GM04503 (cell line): ENCODE measurements at regions not wholly inside any gene's neighbourhood (a gene's known extent, or its start where the extent isn't known, plus 50 kb on each side); places are given as distances from the start of the nearest gene placed in this dataset.
A peak's percentile ranks its signal among the peaks of the same experiment; 100 is the strongest.
"Not testable (repeated sequence)": the region's sequence is repeated elsewhere in the genome, so short reads cannot be mapped to it uniquely, and the experiment has no call there.

Experiments
- DNase-seq: peaks from one replicate; pipeline ENCODE4 v3.0.0-alpha.2; 2012; ENCODE audit warnings: low read depth

DNA sequence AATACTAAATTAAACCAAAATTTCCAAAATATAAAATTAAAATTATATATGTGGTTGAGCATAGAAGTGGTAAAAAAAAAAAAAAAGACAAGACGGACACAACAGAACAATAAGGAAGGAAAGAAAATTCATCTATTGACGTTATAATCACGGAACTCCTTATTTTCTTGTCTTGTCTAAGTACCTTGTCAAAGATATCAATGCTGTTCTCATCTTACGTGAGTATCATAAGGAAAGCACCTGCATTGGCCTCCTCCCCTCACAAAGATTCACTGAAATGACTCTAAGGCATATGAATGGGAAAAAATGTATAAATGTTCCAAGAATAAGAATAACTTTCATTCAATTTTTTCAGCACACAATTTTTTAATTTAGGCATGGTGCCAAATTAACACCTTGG lies 135.4 kb downstream of the PPP1R3A start:
- DNase-seq = no peak

DNA sequence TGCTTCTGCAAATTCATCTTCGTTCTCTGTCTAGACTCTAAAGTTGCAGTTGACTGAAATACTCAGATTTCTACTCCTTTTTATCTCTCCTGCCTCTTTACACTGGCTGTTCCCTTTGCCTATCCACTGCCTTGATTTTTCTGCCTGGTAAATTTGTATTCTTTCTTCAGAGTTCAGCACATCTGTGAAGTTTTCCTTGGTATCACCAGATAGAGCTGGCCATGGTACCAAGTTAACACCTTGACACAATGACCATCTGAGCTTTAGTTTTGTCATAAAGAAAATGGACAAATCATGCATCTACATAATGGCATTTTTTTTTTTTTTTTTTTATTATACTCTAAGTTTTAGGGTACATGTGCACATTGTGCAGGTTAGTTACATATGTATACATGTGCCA lies 143.0 kb downstream of the PPP1R3A start:
- DNase-seq = no peak

DNA sequence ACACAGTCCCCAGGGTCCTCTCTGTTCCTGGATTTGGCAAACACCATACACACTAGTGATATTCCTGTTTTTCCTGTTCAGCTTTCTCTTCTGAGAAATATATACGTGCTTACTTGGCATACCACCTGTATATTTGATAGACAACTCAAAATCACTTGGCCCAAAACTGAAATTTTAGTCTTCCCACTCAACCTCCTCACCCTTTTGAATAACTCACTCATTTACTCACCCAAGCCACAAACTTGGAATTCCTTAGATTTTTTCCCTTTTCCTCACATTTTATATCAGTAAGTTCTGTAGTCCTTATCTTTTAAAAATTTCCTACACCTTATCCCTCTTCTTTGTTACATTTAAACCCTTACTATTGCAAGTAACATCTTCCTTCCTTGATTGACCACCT lies 143.4 kb downstream of the PPP1R3A start:
- DNase-seq = no peak

DNA sequence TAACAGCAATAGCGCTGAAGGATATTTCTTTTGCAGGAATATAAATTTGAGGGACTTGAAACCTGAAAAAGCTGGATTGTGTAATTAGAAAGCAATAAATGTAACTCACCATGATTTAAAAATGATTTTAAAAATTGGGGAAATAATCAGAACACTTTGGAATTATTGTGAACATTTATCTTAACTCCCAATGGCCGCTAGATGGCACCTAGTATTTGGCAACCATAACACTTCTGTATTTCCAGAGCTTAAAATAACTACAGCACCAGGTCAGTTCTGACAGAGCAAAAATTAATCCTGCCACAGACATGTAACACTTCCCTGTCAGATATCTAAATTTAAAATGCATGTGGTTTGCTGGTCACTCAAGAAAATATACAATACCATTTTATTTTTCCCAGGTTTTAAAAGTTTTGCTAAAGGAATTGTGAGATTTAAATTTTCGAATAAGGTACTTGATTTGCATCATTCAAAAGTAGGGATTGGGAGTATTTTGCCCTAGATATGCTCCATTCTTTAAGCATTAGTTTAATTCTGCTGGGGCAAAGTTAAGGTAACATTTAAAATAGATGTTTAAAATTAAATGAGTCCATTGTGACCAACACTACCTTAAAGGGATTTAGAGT lies 144.5 kb downstream of the PPP1R3A start:
- no peak for DNase-seq

DNA sequence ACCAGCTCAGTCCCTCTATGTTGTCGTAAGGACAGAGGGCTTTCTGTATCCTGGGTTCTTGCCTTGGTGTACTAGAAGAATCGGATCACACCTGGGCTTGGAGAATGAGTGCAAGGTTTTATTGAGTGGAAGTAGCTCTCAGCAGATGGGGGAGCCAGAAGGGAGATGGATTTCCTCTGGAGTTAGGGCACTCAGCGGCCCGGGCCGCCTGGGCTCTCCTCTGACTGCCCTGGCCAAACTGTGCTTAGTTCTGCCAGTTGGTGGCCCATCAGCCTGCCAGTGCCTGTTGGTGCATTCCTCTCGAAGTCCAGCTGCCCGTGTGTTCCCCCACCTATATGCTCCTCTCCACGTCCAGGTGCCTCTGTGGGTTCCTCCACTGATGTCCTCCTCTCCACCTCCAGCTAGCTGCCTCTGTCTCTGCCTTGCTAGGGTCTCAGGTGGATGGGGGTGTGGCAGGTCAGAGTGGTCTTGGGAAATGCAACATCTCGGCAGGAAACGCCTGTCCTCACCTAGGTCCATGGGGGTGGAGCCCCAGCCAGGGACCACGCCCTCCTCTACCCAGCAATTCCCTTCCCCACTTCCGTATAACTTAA lies 148.6 kb downstream of the PPP1R3A start:
- no peak for DNase-seq

DNA sequence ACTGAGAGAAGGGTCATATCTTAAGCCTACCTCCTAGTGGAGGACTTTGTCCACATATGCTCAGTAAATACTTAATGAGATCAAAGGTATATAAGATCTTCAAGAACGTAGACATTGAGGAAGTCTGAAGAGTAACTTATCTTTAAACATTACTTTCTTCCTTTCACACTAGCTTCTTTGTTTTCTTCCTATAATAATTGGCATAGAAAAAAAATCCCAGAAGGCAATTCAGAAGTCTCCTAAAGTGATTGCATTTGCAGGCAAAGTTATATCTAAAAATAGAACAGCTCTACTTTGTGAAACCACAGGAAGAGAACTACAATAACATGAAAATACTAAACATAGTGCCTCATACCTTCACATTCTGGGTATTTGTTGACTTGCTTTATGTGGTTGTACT lies 150.4 kb downstream of the PPP1R3A start:
- no peak for DNase-seq

DNA sequence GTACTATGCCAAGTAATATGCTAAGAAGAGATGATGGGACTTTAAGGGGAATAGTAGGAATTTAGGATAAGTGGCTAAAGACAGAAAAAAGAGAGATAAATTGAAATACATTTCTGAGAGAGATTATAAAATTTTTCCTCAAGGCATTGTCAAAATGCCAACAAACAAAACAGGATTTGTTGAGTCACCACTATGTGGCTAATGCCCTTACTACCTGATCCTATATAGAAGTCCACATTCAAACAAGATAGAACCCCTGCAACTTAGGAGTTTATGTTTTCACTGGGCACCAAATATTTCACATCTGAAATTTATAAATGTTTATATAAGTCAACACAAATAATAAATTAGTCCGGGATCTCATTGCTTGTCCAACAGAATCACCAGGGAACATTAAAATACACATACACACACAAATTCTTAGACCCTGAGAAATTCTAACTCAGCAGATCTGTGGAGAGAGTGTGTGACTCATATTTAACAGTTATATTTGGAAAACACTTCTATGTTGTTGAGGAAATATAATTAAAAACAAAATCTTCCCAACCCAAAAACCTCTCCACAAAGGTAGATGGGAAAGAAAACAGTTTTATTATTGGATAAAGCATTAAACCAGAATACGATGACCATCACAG lies 154.3 kb downstream of the PPP1R3A start:
- no peak for DNase-seq

DNA sequence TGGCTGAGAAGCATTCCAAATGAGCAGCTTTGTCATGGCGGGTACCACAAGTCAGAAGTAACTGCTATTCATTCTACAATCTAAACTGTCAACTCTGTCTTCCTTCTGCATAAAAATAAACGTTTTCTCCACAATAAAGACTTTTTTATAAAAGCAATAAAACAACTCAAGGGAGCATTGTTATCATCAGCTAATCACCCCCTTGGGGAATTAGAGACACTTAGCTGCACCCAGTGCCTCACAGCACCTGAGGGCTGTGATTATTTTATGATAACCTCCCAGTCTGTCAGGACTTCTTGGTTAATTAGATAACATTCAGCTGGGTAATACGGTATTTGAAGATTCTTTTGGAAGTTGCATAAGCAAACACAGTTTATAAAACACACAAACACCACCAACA lies 155.6 kb downstream of the PPP1R3A start:
- DNase-seq = no peak

DNA sequence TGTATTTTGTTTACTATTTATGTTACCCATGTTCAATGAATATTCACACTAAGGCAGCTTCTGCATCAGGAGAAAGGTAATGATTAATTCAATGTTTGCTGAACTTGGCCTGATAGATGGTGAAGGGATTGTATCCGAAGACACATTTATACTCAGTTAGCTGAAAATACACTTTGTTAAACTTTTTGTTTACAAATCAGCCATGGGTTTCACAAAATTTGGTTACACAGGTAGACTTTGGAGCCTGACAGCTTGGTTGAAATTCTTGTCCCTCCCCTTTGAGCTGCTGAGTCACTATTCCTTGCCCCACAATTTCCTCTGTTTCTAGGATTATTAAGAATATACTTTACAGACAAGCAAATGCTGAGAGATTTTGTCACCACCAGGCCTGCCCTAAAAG lies 162.6 kb downstream of the PPP1R3A start:
- no peak for DNase-seq

DNA sequence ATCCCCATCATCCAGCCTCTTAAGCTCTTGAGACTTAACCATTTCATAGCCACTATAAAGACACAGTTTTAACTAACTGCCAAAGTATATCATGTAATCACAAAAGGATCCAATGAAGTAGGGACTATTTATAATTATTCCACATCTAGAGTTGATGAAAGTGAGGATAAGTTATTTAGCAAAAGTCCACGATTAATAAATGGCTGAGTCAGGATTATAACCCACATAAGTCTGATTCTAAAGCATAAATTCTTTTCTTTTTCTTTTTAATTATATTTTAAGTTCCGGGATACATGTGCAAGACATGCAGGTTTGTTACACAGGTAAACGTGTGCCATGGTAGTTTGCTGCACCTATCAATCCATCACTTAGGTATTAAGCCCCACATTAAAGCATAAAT lies 166.1 kb downstream of the PPP1R3A start:
- no peak for DNase-seq

DNA sequence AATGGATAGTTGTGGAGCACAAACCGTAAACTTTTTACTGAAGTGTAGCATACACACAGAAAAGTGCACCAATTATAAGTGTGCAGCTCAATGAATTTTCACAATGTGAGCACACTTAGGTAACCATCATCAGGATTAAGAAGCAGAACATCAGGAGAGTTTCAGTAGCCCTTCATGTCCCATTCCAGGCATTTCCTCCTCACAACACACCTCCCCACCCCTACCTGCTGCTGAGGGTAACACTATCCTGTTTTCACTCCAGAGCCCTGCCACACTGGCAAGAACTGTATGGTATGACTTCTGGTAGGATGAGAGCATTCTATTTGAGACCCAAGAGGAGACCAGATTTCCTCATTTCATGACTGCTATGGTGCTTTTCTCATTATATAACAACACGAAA lies 166.5 kb downstream of the PPP1R3A start:
- DNase-seq = no peak

DNA sequence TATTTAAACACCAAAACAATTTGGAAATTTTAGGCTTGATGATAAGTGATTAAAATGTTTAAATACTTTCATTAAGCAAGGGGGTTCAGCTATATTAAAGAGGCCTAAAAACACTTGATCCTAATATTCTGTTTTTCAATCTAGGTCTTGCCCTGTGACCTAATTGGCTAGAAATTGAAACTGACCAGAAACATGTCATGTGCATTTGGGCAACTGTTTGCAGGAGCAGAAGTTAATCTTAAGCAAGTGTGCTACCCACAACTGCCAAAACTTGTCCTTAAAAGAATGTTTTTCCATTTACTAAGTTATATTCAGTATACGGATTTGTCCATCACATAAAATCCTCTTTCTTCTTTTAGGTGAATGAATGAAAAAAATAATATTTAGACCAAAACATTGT lies 167.3 kb downstream of the PPP1R3A start:
- DNase-seq = no peak

DNA sequence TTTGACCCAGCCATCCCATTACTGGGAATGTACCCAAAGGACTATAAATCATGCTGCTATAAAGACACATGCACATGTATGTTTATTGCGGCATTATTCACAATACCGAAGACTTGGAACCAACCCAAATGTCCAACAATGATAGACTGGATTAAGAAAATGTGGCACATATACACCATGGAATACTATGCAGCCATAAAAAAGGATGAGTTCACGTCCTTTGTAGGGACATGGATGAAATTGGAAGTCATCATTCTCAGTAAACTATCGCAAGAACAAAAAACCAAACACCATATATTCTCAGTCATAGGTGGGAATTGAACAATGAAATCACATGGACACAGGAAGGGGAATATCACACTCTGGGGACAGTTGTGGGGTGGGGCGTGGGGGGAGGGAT lies 170.4 kb downstream of the PPP1R3A start:
- DNase-seq = not testable (repeated sequence)

DNA sequence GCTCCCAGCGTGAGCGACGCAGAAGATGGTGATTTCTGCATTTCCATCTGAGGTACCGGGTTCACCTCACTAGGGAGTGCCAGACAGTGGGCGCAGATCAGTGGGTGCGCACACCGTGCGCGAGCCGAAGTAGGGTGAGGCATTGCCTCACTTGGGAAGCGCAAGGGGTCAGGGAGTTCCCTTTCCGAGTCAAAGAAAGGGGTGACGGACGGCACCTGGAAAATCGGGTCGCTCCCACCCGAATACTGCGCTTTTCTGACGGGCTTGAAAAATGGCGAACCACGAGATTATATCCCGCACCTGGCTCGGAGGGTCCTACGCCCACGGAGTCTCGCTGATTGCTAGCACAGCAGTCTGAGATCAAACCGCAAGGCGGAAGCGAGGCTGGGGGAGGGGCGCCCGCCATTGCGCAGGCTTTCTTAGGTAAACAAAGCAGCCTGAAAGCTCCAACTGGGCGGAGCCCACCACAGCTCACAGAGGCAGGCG lies 175.8 kb downstream of the PPP1R3A start:
- not testable (repeated sequence) for DNase-seq

DNA sequence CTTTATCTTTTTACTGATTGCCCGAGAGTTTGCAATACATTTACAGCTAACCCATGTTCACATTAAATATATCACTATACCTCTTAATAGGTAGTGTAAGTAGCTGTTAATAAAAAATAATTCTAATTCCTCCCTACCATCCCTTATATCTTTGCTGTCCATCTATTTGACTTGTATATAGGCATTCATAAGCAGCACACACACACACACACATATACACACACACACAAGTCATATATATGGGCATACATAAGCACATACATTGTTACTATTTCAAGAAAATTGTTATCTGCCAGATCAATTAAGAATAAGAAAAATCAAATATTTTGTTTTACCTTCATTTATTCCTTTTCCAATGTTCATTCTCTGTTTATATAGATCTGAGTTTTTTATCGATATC lies 176.4 kb downstream of the PPP1R3A start:
- no peak for DNase-seq

DNA sequence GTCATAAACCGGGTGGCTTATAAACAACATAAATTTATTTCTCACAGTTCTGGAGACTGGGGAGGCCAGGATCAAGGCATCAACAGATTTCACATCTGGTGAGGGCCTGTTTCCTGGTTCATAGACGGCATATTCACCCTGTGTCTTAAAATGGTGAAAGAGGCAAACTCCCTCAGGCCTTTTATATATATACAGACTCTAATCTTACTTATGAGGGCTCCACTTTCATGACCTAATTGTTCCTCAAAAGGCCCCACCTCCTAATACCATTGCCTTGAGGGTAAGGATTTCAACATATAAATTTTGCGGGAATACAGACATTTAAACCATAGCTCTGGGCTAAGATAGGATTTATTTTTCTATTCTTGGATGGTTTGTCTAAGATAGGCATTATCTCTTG lies 187.2 kb downstream of the PPP1R3A start:
- DNase-seq = no peak

DNA sequence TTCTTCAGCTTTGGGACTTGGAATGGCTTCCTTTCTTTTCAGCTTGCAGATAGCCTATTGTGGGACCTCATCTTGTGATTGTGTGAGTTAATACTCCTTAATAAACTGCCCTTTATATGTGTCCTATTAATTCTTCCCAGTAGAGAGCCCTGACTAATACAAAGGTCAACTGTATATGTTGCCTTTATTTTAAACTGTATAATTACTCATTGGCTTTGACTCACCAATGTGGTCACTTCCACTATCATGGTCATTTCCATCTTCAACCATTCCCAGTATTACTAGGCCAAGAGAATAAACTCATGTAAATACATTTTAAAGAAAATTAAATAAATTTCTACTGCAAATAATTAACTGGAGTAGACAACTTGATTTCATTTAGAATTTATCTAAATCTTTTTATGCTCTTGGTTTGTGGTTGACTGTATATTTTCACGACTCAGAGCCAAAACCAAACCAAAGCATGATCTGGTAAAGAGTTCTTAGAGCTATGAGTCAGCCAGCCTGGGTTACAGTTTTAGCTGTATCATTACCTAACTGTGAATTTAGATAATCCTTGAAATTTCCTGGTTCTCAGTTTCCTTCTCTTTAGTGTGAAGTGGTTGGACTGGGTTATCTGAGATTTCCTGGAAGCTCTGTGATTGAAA lies 188.4 kb downstream of the PPP1R3A start:
- DNase-seq = peak; percentile 16

DNA sequence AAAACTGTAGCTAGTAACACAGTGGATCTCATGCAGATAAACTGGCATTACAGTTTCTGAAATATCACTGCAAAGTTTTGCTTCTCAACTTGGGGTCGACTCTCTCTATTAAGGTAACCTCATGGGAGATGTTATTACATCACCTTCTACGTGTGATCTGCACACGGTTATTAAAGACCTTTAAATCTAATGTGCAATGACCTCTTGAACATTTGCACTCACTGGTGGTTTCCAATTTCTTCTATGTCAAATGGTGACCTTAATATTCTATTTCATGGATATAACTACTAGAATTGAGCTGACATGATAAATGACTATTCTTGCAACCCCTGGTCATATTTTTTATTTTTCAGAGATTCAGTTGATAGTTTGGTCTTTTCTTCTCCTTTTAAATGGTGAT lies 191.3 kb downstream of the PPP1R3A start:
- no peak for DNase-seq

DNA sequence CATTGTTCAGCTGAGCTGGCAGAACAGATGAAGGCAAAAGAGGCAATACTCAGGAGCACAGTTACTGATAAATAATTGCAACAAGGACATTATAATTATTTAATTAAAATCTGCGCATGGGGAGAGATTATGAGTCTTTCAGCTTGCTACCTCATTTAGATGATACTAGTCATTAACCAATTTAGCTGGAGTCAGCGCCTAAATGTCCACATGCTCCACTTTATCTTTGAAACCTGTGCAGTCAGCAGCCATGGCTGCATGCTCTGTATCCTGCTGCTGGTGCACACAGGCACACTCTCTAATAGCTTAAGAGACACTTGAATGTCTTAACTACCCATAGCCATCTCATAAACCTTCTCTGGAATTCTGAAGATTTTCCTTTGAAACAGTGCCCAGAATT lies 196.8 kb downstream of the PPP1R3A start:
- no peak for DNase-seq

DNA sequence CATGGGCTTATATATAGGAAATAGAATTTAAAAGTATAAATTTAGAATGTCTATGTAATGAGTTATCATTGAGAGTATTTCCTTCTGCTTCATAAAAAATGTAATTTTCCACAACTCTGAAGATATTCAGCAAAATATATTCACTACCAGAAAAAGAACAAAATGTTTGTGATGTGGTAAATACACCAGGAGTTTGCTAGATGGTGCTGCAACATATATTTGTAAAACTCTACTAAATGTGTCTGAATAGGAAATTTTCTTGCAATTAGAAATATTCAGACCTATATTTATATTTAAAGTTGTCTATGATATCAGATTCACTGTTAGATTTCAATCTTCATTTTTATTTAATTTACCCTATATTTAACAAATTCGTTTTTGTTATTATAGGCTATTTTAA lies 201.1 kb downstream of the PPP1R3A start:
- DNase-seq = no peak

DNA sequence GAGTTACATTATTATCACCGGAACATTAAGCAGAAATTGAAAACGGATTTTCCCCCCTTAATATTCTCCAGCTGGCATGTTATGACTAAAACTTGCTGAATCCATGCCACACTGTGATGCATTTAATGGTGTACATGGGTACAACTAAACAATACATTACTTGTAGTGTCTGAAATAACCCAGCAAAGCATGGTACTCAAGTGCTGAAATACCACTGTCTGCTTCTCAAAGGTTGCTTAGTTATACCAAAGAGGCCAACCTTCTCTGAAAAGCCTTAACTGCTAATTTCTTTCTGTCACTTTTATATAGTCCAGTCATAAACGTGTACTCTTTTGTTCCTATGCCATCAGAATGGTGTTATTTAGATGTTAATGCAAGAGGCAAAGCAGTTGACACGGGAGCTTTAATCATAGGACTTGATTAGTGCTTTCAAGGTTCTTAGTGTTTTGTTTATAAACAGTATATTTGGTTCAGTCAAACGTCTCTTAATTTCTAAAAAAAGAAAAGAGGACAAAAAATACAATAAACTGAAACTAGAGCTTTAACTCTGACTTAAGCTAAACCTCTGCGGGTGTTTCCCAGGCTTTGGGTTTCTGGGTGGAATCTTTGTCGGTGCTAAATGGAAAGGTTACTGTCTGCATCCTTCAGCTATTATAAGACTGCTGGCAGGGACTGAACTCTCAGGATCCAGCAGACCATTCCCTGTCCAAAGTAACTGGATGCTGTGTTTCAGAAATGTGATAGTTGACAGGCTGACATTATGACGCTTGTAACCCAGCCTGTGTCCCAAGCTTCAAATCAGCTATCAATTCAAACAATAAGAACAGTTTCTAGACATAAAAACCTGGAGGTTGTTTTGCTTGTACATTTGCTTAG lies 202.6 kb downstream of the PPP1R3A start:
- DNase-seq = no peak

DNA sequence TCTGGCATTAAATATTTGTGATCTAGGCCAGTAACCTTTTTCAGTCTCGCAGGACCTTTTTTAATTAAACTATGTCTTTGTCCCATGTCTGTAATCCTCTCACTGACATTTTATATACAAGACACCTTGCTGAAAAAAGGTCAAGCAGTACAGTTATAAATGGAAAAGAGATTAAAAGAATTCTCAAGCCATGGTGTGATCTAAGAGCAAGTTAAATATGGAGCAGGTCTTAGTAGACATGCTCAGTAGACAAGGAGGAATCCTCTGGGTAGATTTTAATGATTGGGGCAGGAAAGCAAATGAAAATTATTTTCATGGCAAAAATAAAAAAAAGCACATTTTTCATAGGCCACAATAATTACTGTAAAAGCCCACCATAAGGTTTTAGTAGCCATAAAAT lies 203.5 kb downstream of the PPP1R3A start:
- DNase-seq = no peak
